GOT3 (cell line): ENCODE measurements at regions not wholly inside any gene's neighbourhood (a gene's known extent, or its start where the extent isn't known, plus 50 kb on each side); places are given as distances from the start of the nearest gene placed in this dataset.

Experiments
- DNase-seq: peaks from one replicate; lab custom pipeline; 2025; ENCODE audit warnings: mixed read lengths; lab: John Stamatoyannopoulos, UW

DNA sequence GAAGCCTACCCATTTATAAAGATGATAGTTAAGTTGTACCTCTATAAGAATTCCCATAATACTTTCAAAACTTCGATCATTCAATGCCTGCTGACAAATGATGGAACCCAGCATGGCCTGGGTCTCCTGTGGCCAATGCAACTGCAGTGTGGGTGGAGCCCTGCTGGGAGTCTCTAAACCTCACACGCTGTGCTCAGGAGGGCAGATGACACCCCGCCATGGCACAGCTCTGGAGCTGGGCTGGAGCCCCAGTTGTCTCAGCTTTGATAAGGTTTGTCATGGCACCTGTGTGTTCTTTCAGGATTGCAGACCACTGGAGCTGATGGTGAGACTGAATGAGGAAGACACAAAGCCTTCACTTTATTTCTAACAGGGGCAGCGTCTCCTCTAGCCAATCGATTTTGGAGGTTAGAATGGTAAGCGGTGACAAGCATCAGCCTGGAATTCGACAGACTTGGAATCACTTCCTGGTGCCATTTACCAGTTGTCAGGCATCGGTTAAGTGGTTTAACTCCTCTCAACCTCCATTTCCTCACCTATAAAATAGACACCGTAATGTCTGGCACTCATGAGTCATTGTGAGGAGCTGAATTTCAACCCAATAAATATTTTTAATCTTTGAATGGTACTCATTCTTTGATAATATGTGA, 383.6 kb upstream of the SALL3 start:
- DNase-seq: no peak

DNA sequence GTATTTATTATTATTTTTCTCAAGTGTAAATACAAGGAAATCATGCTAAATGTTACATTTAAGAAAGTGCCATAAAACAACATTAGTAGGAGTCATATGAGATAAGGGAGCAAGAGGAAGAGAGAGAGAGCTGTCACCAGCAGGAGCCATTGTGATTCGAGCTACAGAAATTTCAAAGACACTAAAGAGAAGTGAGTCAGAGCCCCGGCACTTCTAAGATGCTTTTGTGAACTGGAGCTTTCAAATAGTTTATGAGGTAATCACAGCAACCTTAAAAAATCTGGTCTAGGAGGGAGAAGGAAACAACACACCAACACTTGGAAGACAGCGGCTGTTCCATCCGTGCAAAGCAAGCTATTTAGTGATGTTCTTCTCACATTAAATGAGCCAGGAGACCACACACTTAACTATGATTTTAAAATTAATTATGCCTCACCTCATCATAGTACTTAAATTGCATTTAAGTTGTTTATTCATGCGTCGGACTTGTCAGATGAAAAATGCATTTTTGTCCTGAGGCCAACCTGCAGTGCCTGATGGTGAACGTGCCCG, 382.7 kb upstream of the SALL3 start:
- DNase-seq: no peak

GRCh38 chr18:78601349-78601748, 378.3 kb upstream of the SALL3 start:
- no peak for DNase-seq

DNA sequence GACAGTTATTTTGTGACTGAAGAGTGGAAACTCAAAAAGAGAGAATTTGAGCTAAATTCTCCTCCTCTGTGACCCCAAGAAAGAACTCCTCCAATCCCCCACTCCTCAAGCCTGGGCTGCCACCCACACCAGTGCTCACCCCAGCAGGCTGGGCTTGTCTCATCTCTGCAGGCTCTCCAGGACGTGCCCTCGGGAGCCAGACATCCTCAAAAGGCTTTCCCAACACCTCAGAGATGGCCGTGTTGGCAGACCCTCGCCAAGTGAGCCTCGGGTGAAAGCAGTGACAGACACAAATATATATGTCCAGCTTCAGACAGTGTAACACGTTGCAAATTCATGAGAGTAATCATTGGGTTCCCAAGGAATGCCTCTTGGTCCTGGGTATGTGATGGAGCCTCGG, 377.7 kb upstream of the SALL3 start:
- no peak for DNase-seq

DNA sequence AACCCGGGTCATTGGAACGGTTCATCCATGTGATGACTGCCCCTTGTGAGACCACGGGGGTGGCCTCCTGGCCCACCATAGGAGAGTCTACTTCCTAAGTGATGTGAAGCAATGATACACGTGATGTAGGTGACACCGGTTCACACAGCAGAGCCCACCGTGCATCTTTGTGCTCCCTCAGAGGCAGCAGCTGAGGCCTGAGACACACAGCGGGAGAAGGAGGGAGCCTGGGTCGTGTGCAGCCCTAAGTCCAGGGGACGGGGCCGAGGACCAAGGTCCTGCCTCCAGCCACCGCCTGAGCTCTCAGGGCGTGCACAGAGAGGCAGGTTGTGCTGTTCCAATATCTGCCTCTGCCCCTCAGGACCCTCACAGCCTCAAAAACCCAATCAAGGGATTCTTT, 377.2 kb upstream of the SALL3 start:
- no peak for DNase-seq

DNA sequence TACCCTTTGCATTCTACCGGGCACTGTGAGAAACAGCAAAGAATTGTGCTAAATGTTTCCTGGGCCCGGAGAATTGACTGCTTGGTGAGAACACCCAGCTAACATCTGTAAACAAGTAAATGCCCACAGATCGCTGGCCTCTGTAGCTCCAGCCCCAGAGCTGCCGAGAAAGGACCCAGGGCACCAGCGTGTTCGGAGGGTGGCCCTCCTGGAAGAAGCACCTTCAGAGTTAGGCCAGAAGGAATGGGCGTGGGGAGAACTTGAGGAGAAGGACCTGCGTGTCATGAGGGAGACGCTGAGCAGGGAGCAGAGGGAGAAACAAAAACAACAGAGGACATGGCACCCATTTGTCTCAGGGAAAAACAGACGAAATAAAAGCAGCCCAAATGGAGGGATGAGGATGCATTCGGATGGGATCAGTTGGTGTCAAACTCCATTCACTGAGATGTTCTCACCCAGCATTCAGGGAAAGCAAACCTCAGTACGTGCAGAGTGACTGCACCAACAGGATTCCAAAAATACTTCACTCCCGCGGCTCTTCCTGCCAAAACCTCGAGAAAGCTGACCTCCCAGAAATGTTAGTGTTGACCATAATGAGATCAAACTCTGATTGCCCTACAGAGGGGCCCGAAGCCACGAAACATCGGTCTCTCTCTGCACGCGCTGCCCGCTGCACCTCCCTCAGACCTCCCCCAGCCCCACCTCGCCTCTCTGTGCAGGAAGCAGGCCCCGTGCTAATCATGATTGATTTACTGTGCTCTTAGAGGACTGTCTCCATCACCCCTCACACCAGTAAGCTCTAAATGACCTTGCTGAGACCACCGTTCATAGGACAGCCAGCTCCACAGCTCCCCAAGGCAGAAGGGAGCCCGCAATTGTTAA, 376.3 kb upstream of the SALL3 start:
- DNase-seq: no peak

DNA sequence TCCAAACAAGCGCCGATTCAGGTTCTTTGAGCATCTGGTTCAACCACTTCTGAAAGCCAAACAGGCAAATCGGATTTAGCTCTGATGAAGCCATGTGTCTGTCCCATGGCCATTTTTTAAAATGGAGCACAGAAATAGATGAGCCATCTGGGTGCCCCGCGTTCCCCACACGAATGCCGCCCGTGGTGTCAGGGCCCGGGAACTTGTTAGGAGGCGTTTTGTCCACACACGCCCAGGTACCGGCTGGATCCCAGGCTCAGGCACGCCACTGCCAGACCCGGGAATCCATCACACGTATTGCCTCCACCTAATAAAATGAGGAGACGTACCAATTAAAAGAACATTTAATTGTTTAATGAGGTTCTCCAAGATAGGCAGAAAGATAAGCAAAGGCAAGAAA, 374.4 kb upstream of the SALL3 start:
- no peak for DNase-seq

- DNase-seq: no peak
Measured at GRCh38 chr18:78607221-78607620, 372.4 kb upstream of the SALL3 start.

DNA sequence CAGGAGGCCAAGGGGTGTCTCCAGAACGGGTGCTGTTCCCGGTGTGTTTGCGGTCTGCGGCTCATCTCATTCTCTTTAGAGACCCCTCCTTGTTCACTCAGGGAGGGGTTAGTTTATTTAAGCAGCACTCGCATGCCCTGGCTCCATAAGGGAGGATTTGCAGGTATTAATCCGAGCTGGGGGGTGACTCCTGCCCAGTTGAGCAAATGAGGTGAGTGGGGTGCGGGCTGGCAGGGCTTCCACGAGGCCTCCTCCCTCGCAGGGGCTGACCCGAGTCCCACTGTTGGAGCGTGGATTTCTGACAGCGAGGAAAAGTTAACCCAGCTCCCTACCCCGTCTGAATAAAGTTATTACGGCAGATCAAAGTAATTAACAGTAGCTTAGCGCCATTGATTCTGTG, 371.8 kb upstream of the SALL3 start:
- no peak for DNase-seq

DNA sequence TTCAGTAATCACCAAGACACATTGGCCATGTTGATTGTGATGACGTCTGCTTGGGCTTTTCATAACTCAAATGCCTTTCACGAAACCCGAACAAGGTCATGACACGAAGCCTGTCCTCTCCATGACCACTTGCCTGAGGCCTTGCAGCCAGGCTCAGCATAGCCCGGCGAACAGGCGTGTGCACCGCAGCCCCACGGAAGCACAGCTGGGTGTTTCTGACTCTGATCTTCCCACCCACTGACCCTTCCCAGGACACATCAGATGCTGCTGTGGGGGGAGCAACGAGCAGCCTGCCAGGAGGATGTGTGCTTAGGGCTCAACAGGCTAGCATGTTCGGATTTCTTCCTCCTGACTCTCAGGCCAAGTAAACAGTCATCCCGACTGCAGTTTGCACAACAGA, 369.4 kb upstream of the SALL3 start:
- DNase-seq: no peak

DNA sequence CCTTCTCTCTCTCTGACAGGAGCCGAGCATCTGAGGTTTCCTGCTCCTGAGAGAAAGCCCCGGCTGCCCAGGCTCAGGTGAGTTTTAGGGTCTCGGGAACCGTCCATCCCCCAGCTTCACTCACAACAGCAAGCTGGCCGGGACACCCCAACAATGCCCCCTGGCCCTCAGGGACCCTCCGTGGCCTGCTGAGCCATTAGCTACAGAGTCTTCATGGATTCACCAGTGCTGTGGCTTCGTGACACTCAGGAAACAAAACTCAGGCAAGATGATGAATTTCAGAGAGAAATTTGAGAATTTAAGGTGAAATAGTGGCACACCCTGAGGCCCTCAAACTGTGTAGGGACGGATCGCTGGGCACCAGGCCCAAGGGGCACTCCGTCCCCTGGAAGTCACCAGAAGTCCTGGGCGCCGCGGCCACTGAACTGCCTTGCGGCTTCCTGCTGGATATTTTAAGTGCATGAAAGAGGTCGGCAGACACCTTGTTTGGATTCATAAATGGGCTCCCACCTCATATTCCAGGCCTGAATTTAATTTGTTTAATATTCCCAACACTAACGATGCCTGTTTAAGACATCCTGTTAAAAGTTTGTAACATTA, 368.3 kb upstream of the SALL3 start:
- DNase-seq: no peak

DNA sequence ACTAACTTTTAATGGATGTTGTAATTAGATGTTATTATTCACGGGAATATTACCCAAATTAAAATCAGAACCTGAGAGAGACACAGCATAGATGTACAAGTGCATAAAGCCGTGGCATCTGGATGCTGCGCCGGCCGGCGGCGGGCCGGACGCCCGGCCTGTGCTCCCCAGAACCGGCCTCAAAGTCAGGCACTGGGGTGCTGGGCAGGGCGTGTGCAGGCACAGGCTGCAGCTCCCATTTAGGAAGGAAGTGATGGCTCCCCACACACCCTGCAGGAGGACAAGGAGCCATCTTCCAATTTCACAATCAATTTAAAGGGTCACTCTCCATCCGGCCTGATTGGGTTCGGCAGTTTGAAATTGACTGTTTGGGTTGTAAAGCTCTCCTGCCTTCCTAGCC, 367.7 kb upstream of the SALL3 start:
- no peak for DNase-seq

DNA sequence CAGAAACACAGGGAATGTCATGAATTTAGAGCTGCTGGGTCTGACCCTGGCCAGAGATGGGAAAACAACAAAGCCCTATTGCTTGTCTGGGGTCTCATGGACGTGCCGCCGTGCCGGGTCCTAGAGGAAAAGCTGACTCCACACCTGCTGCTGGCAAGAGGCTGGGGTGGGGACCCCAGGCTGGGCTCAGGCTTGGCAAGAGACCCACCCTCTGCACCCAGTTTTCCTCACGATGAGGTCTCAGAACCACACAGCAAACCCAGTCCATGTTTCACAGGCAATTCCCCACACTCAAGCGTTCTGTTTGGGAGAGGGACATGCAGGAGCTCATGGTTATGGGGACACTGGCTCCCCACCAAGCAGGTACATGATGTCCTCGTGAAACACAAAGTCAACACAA, 367.3 kb upstream of the SALL3 start:
- no peak for DNase-seq

DNA sequence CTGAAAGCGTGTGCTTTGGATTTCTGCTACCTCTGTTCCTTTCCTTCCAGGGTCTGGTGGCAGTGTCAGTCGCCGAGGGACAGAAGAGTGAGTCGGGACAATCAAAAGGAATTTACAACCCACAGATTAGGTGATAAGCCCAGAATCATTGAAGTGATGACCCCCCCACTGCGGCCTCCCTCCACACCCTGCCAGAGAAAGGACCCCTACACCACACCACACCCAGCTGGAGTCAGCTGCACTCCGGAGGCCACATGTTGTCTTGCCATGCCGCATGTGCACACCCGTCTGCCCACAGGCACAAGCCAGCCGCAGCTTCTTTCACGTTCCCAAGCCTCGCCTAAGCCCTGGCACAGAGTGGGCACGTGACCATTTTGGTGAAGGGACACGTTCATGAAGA, 366.8 kb upstream of the SALL3 start:
- DNase-seq: no peak

DNA sequence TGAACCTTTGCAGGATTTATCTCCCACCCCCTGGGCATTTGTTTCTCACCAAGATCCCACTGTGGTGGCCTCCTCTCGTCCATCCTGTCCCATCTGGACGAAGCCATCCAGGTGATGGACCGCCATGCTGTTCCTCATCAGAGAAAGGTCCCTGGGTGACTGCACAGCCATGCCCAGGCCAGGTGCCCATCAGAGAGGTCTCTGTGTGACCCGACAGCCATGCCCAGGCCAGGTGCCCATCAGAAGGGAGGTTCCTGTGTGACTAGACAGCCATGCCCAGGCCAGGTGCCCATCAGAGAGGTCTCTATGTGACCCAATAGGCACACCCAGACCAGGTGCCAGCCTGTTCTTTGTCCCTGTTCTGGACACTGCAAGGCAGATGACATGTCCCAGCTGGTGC, 360.9 kb upstream of the SALL3 start:
- DNase-seq: no peak

- no peak for DNase-seq
Measured at GRCh38 chr18:78619854-78620253, 359.8 kb upstream of the SALL3 start.

DNA sequence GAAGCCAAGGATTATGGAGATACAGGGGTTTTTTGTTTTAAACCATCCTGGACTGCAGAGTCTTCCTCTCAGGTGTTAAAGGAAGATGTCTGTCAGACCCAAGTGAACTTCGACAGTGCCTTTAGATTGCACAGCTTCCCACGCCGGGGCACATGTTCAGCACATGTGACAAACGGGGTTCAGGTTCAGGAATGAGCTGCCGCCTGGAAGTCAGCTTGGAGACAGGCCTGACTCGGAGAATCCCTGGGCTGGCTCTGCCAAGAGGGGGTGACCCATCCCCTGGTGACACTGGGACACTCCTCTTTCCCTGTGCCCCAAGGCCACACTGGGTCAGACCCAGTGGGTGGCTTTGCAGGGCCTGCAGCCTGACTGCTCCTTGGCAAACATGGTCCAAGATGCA, 359.3 kb upstream of the SALL3 start:
- no peak for DNase-seq

DNA sequence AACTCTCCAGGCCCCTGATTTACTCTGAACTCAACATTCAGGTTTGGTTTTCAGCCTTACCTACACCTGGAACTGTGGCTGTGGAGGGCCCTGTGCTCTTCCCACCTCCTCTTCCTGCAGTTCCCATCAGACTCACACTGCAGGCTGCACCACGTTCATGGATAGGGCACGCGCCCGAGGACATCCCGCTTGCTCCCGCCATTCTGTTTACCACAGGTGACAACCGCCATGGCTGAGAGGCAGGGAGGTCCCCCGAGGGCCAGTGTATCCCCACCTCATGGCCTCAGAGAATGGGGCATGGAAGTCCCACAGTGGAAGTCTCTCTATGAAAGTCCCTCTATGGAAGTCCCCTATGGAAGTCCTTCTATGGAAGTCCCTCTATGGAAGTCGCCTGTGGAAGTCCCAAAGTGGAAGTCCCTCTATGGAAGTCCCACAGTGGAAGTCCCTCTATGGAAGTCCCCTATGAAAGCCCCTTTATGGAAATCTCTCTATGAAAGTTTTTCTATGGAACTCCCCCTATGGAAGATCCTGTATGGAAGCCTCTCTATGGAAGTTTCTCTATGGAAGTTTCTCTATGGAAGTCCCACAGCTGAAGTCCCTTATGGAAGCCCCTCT, 358.4 kb upstream of the SALL3 start:
- no peak for DNase-seq

GRCh38 chr18:78622251-78622906, 357.2 kb upstream of the SALL3 start:
- DNase-seq: no peak

- DNase-seq: no peak
Measured at GRCh38 chr18:78622907-78623541, 356.6 kb upstream of the SALL3 start.

- no peak for DNase-seq
Measured at GRCh38 chr18:78624646-78625279, 354.9 kb upstream of the SALL3 start.
